GM21515 (cell line): ENCODE measurements at regions not wholly inside any gene's neighbourhood (a gene's known extent, or its start where the extent isn't known, plus 50 kb on each side); places are given as distances from the start of the nearest gene placed in this dataset.
"Not testable (repeated sequence)": the region's sequence is repeated elsewhere in the genome, so short reads cannot be mapped to it uniquely, and the experiment has no call there.

ENCODE experiments used
- ATAC-seq: cut with Tn5 transposase; IDR thresholded peaks from one replicate; pipeline ENCODE4 v1.9.1; 2021; ENCODE audit not compliant: unreplicated experiment

- ATAC-seq: no peak
Measured at GRCh38 chr20:4476903-4477500, 209.3 kb upstream of the PRNP start.

GRCh38 chr20:4472906-4473305, 213.3 kb upstream of the PRNP start:
- no peak for ATAC-seq

- ATAC-seq: no peak
Measured at GRCh38 chr20:4471221-4471620, 215.0 kb upstream of the PRNP start.

GRCh38 chr20:4470375-4470774, 215.9 kb upstream of the PRNP start:
- no peak for ATAC-seq

- ATAC-seq: no peak
Measured at GRCh38 chr20:4469910-4470309, 216.3 kb upstream of the PRNP start.

- ATAC-seq: no peak
Measured at GRCh38 chr20:4468114-4468513, 218.1 kb upstream of the PRNP start.

- no peak for ATAC-seq
Measured at GRCh38 chr20:4465855-4466545, 216.9 kb upstream of the ADRA1D start.

GRCh38 chr20:4465212-4465611, 216.1 kb upstream of the ADRA1D start:
- ATAC-seq: no peak

GRCh38 chr20:4462801-4463200, 213.7 kb upstream of the ADRA1D start:
- not testable (repeated sequence) for ATAC-seq

- no peak for ATAC-seq
Measured at GRCh38 chr20:4459081-4459480, 210.0 kb upstream of the ADRA1D start.

GRCh38 chr20:4457566-4458543, 208.8 kb upstream of the ADRA1D start:
- no peak for ATAC-seq

GRCh38 chr20:4455996-4456395, 206.9 kb upstream of the ADRA1D start:
- no peak for ATAC-seq

GRCh38 chr20:4455301-4455701, 206.2 kb upstream of the ADRA1D start:
- ATAC-seq: no peak

- no peak for ATAC-seq
Measured at GRCh38 chr20:4454111-4454510, 205.0 kb upstream of the ADRA1D start.

GRCh38 chr20:4453359-4453758, 204.3 kb upstream of the ADRA1D start:
- ATAC-seq: no peak

GRCh38 chr20:4451487-4452081, 202.5 kb upstream of the ADRA1D start:
- no peak for ATAC-seq

GRCh38 chr20:4449957-4450715, 201.0 kb upstream of the ADRA1D start:
- no peak for ATAC-seq

GRCh38 chr20:4445784-4446183, 196.7 kb upstream of the ADRA1D start:
- no peak for ATAC-seq

GRCh38 chr20:4445331-4445730, 196.2 kb upstream of the ADRA1D start:
- no peak for ATAC-seq

GRCh38 chr20:4444404-4444803, 195.3 kb upstream of the ADRA1D start:
- no peak for ATAC-seq

- ATAC-seq: no peak
Measured at GRCh38 chr20:4443016-4443415, 193.9 kb upstream of the ADRA1D start.
